Prostate gland (tissue), 2 donors: ENCODE measurements at regions not wholly inside any gene's neighbourhood (a gene's known extent, or its start where the extent isn't known, plus 50 kb on each side); places are given as distances from the start of the nearest gene placed in this dataset.

Experiments used
- DNase-seq: peaks from one replicate; pipeline ENCODE4 v3.0.0-alpha.2; 2019; ENCODE audit warnings: low spot score
- H3K27ac ChIP-seq, 2 donors: fragments of 200-600 bp; sonication (generic); 2 replicates each; pipeline ENCODE4 v1.5.1; 2017 to 2019
- H3K27me3 ChIP-seq: fragments of 200-600 bp; sonication (generic); replicated peaks from 2 replicates; pipeline ENCODE4 v1.5.1; 2019; ENCODE audit not compliant: insufficient read depth
- H3K36me3 ChIP-seq, 2 donors: fragments of 200-600 bp; sonication (generic); 1 replicate in 1 of 2; 2 replicates in 1 of 2; pipeline versions ENCODE4 v1.5.1 to v1.8.1; 2017 to 2019
- H3K4me1 ChIP-seq: fragments of 200-600 bp; sonication (generic); replicated peaks from 2 replicates; pipeline ENCODE4 v1.5.1; 2019
- H3K4me3 ChIP-seq, 2 donors: fragments of 200-600 bp; sonication (generic); 2 replicates each; pipeline ENCODE4 v1.5.1; 2017 to 2019
- H3K9me3 ChIP-seq: fragments of 200-600 bp; sonication (generic); 2 replicates; pipeline ENCODE4 v1.5.1; 2017
- CTCF ChIP-seq, 4 experiments: fragments of 200-600 bp in 2 of 4; fragments of 450-650 bp in 2 of 4; sonication (generic) in 2 of 4; IDR thresholded peaks; 1 replicate in 3 of 4; 2 replicates in 1 of 4; pipeline ENCODE4 v1.5.1; 2016 to 2019; ENCODE audit warnings: antibody characterized with exemption in 4 of 4, mild to moderate bottlenecking in 2 of 4, moderate library complexity in 2 of 4
- POLR2A ChIP-seq: fragments of 450-650 bp; IDR thresholded peaks from one replicate; pipeline ENCODE4 v1.6.1; 2016; ENCODE audit warnings: antibody characterized with exemption, mild to moderate bottlenecking
- POLR2AphosphoS5 ChIP-seq: sonication (generic); formaldehyde crosslinking; IDR thresholded peaks from one replicate; pipeline ENCODE4 v1.6.1; 2017; ENCODE audit warnings: antibody characterized with exemption
- WGBS: methylation state at CpG from one replicate; pipeline ENCODE4 v1.1.5; 2018; 5-methylcytosine and 5-hydroxymethylcytosine counted together
- intact Hi-C: fragments of 100-400 bp; cut with DNase I; formaldehyde crosslinking; loops from one replicate; pipeline ENCODE4 v1.14.2; 2022

GRCh38 chrX:30483996-30484395 is 93.6 kb downstream of the TASL start:
- intact Hi-C loops = no loop called here
- Histone ChIP-seq H3K27ac (no peak overlapping the region), H3K4me3 (no peak overlapping the region), H3K9me3 (no peaks in the 10 kb centered on the region), H3K27me3 (no peaks in the 10 kb centered on the region), H3K4me1 (no peaks in the 10 kb centered on the region), H3K36me3 (no peaks in the 10 kb centered on the region)
- no peak for DNase-seq
- 47% methylated on average over 2 of the region's 2 CpGs for WGBS
- TF ChIP-seq POLR2A = no peak
- no peak for TF ChIP-seq POLR2AphosphoS5
- no peak for TF ChIP-seq CTCF (IDR thresholded peaks at IDR 0.05)

- H3K9me3 ChIP-seq = no peaks in the 10 kb centered on the region
- intact Hi-C loops = no loop called here
- H3K27ac ChIP-seq = no peak overlapping the region
- no peak overlapping the region for H3K4me3 ChIP-seq
- H3K27me3 ChIP-seq = no peaks in the 10 kb centered on the region
- H3K36me3 ChIP-seq = no peaks in the 10 kb centered on the region
- WGBS = 50% methylated on average over 3 of the region's 3 CpGs
- TF ChIP-seq POLR2A (no peak), POLR2AphosphoS5 (no peak), CTCF (IDR thresholded peaks at IDR 0.05) (no peak)
- DNase-seq = no peak
- no peaks in the 10 kb centered on the region for H3K4me1 ChIP-seq
Measured at GRCh38 chrX:30468471-30468870, 109.1 kb downstream of the TASL start.
